ENCODE measurements at regions not wholly inside any gene's neighbourhood (a gene's known extent, or its start where the extent isn't known, plus 50 kb on each side); places are given as distances from the start of the nearest gene placed in this dataset.

DNA sequence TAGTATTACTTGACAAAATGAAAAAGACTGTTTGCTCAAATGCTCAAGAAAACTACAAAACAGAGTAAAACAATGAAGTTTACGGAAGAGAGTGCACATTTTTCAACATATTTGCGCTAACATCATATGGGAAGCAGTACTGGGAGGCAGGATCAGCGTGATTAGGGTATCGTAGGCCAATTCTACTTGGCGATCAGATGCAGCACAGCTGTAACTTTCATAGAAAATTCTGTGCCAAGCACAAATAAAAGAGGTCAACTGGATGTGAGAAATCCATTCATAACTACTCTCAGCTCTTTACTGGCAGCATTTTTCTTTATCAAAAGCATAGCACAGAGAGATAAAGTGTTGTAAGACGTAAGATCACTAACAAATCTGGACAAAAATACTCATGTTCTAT is 1196.3 kb upstream of the GBE1 start:
- TF ChIP-seq POLR2AphosphoS5 (IDR thresholded peaks at IDR 0.05; ENCODE audit: borderline replicate concordance, low read depth, low read length) (no peak), EZH2 (IDR thresholded peaks at IDR 0.05) (no peak), FOXP2 (optimal IDR thresholded peaks at IDR 0.05; ENCODE audit: control extremely low read depth, extremely low read length, insufficient read depth) (no peak)

Measured in SK-N-MC (cell line).